HCT116 (cell line): ENCODE measurements at regions not wholly inside any gene's neighbourhood (a gene's known extent, or its start where the extent isn't known, plus 50 kb on each side); places are given as distances from the start of the nearest gene placed in this dataset.

ENCODE experiments used
- ATAC-seq: fragments of 200-7000 bp; cut with Tn5 transposase; 2 replicates; pipeline ENCODE4 v1.9.1; 2020; ENCODE audit warnings: mild to moderate bottlenecking, moderate library complexity
- BruUV-seq: library from RNA; stranded (reverse); fragments of 400-500 nt; replicated peaks from 2 replicates; lab custom pipeline; 2021; lab: Mats Ljungman, UMichigan
- CTCF ChIA-PET: fragments of 300-600 bp; sonication (Branson Sonifier 250); formaldehyde crosslinking; loops from one replicate; lab custom pipeline; 2021; ENCODE audit warnings: antibody characterized with exemption; lab: Charles Lee
- POLR2A ChIA-PET: fragments of 300-600, 350-600 bp; sonication (Branson Sonifier 250); formaldehyde crosslinking; loops from one replicate; lab custom pipeline; 2021; ENCODE audit warnings: antibody characterized with exemption; lab: Charles Lee
- RAD21 ChIA-PET, 2 experiments: fragments of 300-600 bp; sonication (Branson Sonifier 250); formaldehyde crosslinking; loops; one replicate each; lab custom pipeline; 2023; ENCODE audit warnings: low total read pairs in 2 of 2; ENCODE audit not compliant: uncharacterized antibody in 2 of 2, unreplicated experiment in 2 of 2, low non-redundant PET in 1 of 2; lab: Charles Lee
- DNase-seq: peaks from one replicate; pipeline ENCODE4 v3.0.0-alpha.2; 2010; ENCODE audit warnings: low read depth, low spot score
- H2AFZ ChIP-seq: fragments of 200-600 bp; shearing (Covaris generic), sonication (generic); 2 replicates; pipeline ENCODE4 v1.6.1; 2017; ENCODE audit warnings: low read depth, mixed run types, mixed read lengths, antibody characterized with exemption, low read length; ENCODE audit not compliant: poor library complexity, severe bottlenecking
- H3K27ac ChIP-seq: 2 replicates; pipeline ENCODE4 v1.5.1; 2012; ENCODE audit warnings: low read depth, low read length
- H3K27me3 ChIP-seq: fragments of 200-600 bp; sonication (generic); 2 replicates; pipeline ENCODE4 v1.6.1; 2016; ENCODE audit warnings: mixed run types, low read length, mixed read lengths; ENCODE audit not compliant: insufficient read depth
- H3K36me3 ChIP-seq, 2 experiments: fragments of 200-500 bp in 1 of 2; fragments of 200-600 bp in 1 of 2; sonication (Bioruptor generic) in 1 of 2; sonication (generic) in 1 of 2; 2 replicates each; pipeline versions ENCODE4 v1.5.1 to v1.6.1; 2014 to 2016; ENCODE audit warnings: low read length in 2 of 2, inconsistent platforms in 1 of 2, mixed read lengths in 1 of 2, mixed run types in 1 of 2; ENCODE audit not compliant: insufficient read depth in 2 of 2, control insufficient read depth in 1 of 2
- H3K4me1 ChIP-seq, 2 experiments: fragments of 200-600 bp in 1 of 2; sonication (generic) in 1 of 2; 2 replicates each; pipeline versions ENCODE4 v1.5.1 to v1.6.1; 2012 to 2017; ENCODE audit warnings: low read length in 2 of 2, inconsistent platforms in 1 of 2, mild to moderate bottlenecking in 1 of 2, mixed read lengths in 1 of 2, mixed run types in 1 of 2, moderate library complexity in 1 of 2; ENCODE audit not compliant: insufficient read depth in 2 of 2, control insufficient read depth in 1 of 2
- H3K4me2 ChIP-seq: fragments of 200-600 bp; sonication (generic); 2 replicates; pipeline ENCODE4 v1.6.1; 2017; ENCODE audit warnings: mixed run types, low read length, mixed read lengths
- H3K4me3 ChIP-seq, 2 experiments: fragments of 200-600 bp in 1 of 2; sonication (generic) in 1 of 2; replicated peaks in 1 of 2; 2 replicates each; pipeline ENCODE4 v1.5.1; 2011 to 2016; ENCODE audit warnings: low read length in 2 of 2, control low read depth in 1 of 2, low read depth in 1 of 2, mild to moderate bottlenecking in 1 of 2, mixed read lengths in 1 of 2, mixed run types in 1 of 2
- H3K79me2 ChIP-seq: fragments of 200-600 bp; sonication (generic); 2 replicates; pipeline ENCODE4 v1.6.1; 2017; ENCODE audit warnings: mild to moderate bottlenecking, mixed run types, low read length, moderate library complexity, mixed read lengths; ENCODE audit not compliant: insufficient read depth
- H3K9ac ChIP-seq: fragments of 200-600 bp; sonication (generic); 2 replicates; pipeline ENCODE4 v1.6.1; 2016; ENCODE audit warnings: low read length, mixed read lengths
- H3K9me2 ChIP-seq: fragments of 200-600 bp; sonication (generic), shearing (Covaris generic); 2 replicates; pipeline ENCODE4 v1.6.1; 2017; ENCODE audit warnings: mixed run types, mild to moderate bottlenecking, moderate library complexity; ENCODE audit not compliant: insufficient read depth
- H3K9me3 ChIP-seq, 2 experiments: fragments of 200-500 bp in 1 of 2; fragments of 200-600 bp in 1 of 2; sonication (Bioruptor generic) in 1 of 2; sonication (generic) in 1 of 2; 2 replicates each; pipeline ENCODE4 v1.6.1; 2014 to 2017; ENCODE audit warnings: low read length in 2 of 2, mixed read lengths in 2 of 2, inconsistent platforms in 1 of 2, low read depth in 1 of 2, mild to moderate bottlenecking in 1 of 2, mixed run types in 1 of 2, moderate library complexity in 1 of 2; ENCODE audit not compliant: control insufficient read depth in 1 of 2, insufficient read depth in 1 of 2
- H4K20me1 ChIP-seq: fragments of 200-600 bp; sonication (generic), shearing (Covaris generic); 2 replicates; pipeline ENCODE4 v1.6.1; 2017; ENCODE audit warnings: mixed run types, mild to moderate bottlenecking, moderate library complexity; ENCODE audit not compliant: insufficient read depth
- ATF3 ChIP-seq: IDR thresholded peaks from 2 replicates; pipeline ENCODE4 v1.6.1; 2012
- CEBPB ChIP-seq: IDR thresholded peaks from 2 replicates; pipeline ENCODE4 v1.6.1; 2012; ENCODE audit warnings: low read depth
- EGR1 ChIP-seq: IDR thresholded peaks from 2 replicates; pipeline ENCODE4 v1.6.1; 2012; ENCODE audit warnings: low read depth
- EZH2phosphoT487 ChIP-seq: fragments of 200-600 bp; IDR thresholded peaks from 2 replicates; pipeline ENCODE4 v1.6.1; 2018; ENCODE audit warnings: antibody characterized with exemption, borderline replicate concordance
- FOSL1 ChIP-seq: IDR thresholded peaks from 2 replicates; pipeline ENCODE4 v1.6.1; 2012; ENCODE audit warnings: low read depth
- MAX ChIP-seq: IDR thresholded peaks from 2 replicates; pipeline ENCODE4 v1.6.1; 2012
- SIN3A ChIP-seq: IDR thresholded peaks from 2 replicates; pipeline ENCODE4 v1.6.1; 2012; ENCODE audit warnings: low read depth
- SRF ChIP-seq: IDR thresholded peaks from 2 replicates; pipeline ENCODE4 v1.6.1; 2012; ENCODE audit warnings: low read depth
- YY1 ChIP-seq: IDR thresholded peaks from 2 replicates; pipeline ENCODE4 v1.6.1; 2011; ENCODE audit warnings: low read length, low read depth, moderate library complexity, mild to moderate bottlenecking; ENCODE audit not compliant: insufficient replicate concordance; ENCODE audit errors: extremely low read depth
- intact Hi-C: fragments of 100-400 bp; cut with micrococcal nuclease; formaldehyde crosslinking; loops from 2 replicates; pipeline ENCODE4 v1.10.0; 2022

GRCh38 chr20:24747010-24747712 is 201.9 kb upstream of the CST7 start:
- DNase-seq (no peak), ATAC-seq (no peak)
- RAD21 ChIA-PET, result no interaction called here
- no TSS peak for BruUV-seq
- Histone ChIP-seq H3K9ac (no peak overlapping the region), H3K9me2 (no peaks in the 10 kb centered on the region), H3K27me3 (no peaks in the 10 kb centered on the region), H3K4me2 (no peak overlapping the region), H3K4me1 (peaks cover 11 to 12% of the 10 kb centered on the region in 2 experiments; a peak in 3 of 4 replicates), H4K20me1 (no peaks in the 10 kb centered on the region), H3K79me2 (no peaks in the 10 kb centered on the region), H2AFZ (no peak overlapping the region), H3K9me3 (no peaks in the 10 kb centered on the region), H3K4me3 (no peak overlapping the region), H3K27ac (no peak overlapping the region), H3K36me3 (no peaks in the 10 kb centered on the region)
- CTCF ChIA-PET, result no interaction called here
- POLR2A ChIA-PET, result no interaction called here
- no peak for TF ChIP-seq EGR1
- no peak for TF ChIP-seq FOSL1
- no peak for TF ChIP-seq ATF3
- no peak for TF ChIP-seq EZH2phosphoT487
- no peak for TF ChIP-seq SIN3A
- no peak for TF ChIP-seq MAX
- intact Hi-C loops, result no loop called here

- no peaks in the 10 kb centered on the region for H3K27me3 ChIP-seq
- no peaks in the 10 kb centered on the region for H3K36me3 ChIP-seq
- no peaks in the 10 kb centered on the region for H3K79me2 ChIP-seq
- no peak overlapping the region for H3K9ac ChIP-seq
- no peak overlapping the region for H3K27ac ChIP-seq
- ChIA-PET POLR2A (no interaction called here), CTCF (no interaction called here), RAD21 (no interaction called here)
- peaks cover 11 to 12% of the 10 kb centered on the region in 2 experiments; a peak in 3 of 4 replicates for H3K4me1 ChIP-seq
- H3K4me2 ChIP-seq, result no peak overlapping the region
- no peaks in the 10 kb centered on the region for H3K9me2 ChIP-seq
- no TSS peak for BruUV-seq
- no peak for ATAC-seq
- no peaks in the 10 kb centered on the region for H3K9me3 ChIP-seq
- no peak overlapping the region for H3K4me3 ChIP-seq
- H4K20me1 ChIP-seq, result no peaks in the 10 kb centered on the region
- no peak for DNase-seq
- no peak overlapping the region for H2AFZ ChIP-seq
- intact Hi-C loops, result no loop called here
- TF ChIP-seq YY1 (no peak), ATF3 (no peak), SRF (no peak), CEBPB (no peak)
- TF ChIP-seq, all 23 proteins: peak for 0
These were observed 201.0 kb upstream of the CST7 start for GRCh38 chr20:24747881-24748595.
